ENCODE measurements at regions not wholly inside any gene's neighbourhood (a gene's known extent, or its start where the extent isn't known, plus 50 kb on each side); places are given as distances from the start of the nearest gene placed in this dataset.

DNA sequence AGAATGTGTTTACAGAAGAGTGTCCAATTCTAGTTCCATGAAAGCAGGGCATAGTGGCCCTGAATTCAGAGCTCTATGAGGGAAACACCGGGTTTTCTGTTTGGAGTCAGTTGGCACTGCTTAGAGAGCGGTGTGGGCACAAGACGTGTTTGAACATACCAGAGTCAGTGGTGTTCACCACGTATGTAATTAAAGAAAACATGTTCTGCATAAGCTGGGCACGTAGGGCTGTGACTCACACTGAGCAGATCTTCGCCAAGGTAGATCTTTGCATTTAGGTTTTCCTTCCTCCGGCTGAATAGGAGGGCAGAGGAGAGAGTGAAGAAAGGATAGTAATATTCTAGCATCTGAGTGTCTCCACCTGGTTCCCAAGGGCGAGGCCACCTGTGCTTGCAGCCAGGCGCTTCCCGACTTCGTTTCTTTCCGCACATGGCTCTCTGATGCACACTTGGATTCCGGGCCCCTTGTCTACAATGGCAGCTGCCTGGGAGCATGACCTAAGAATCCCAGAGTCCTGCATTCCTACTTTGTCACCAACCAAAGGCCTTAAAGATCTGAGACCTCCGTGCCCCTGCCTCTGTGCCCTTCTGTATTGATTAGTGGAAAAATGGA is 136.2 kb downstream of the ERMARD start:
- DNase-seq, result no peak

DNA sequence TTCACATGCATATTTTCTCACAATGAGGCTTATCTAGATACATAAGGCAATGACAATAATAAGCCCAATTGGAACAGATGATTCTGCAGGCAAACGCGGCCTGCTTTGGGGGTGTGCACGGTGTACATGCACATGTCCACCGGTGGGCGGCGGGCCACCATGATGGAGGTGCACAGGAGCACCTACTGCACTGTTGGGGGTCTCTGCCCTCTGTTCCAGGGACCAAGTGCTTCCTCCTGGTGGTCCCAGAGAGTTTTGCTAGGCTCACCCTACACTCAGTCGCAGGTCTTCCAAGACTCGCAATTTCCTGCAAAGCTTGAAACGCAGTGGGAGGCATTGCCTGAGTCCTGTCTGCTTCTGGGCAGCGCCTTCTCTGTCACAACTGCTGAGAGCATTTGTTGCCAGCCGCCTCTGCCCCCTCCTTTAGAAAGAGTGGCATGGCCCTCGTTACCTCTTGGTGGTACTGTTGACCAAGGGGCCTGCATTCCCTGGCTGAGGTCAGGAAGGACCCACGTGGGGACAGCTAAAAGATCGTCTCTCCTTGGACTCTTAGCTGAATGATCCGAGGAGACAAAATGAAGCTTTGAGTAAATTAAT is 135.3 kb downstream of the ERMARD start:
- DNase-seq, result no peak

DNA sequence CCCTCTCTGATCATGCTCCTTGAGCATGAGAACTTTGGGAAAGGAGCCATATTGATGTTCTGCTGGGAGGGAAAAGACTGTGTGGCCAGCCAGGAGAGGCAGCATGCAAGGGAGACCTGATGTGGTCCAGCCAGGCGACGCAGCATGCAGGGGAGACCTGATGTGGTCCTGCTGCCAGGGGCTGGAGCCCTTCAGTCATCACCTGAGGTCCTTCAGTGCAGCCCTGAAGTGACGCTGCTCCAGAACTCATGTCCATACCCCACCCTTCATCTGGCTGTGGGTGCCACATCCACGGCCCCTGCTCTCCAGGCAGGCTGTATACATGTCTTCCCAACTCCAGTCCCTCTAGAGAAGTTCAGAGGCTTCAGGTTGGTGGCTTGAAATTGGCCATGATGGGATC is 134.4 kb downstream of the ERMARD start:
- no peak for DNase-seq

GRCh38 chr6:169885131-169885530 is 133.7 kb downstream of the ERMARD start:
- no peak for DNase-seq

DNA sequence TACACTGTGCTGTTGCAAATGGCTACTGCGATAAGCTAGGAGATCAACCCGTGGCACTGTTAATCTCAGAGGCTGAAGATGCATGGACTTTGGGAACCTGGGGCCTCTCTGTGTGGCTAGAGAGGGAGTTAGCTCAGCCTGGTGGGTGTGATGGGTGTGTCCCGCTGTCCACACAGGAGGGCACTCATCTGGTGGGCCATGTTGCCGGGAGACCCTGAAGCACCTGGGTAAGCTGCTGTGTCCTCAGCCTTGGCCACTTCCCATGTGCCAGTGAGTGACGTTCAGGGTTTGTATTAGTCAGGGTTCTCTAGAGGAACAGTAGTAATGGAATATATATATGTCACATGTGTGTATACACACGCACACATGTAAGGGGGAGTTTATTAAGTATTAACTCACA is 132.7 kb downstream of the ERMARD start:
- DNase-seq, result no peak

- no peak for DNase-seq
These were observed 131.9 kb downstream of the ERMARD start for GRCh38 chr6:169883316-169883715.

DNA sequence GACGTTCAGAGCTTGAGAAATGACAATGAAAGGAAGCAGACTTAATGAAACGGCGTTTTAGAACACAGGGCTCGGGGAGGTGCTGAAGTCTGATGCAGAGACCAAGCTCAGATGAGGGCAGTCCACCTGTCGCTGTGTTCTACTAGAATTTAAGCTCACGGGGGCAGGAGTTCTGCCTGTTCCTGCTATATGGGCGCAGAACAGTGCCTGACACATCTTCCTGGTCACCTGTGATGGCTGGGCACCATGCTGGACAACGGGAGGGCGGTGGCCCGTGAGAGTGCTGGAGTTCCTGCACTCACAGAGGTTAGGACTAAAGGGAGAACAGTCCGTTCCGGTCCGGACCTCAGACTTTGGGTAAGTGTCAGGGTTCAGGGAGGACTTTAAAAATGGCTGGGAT is 130.6 kb downstream of the ERMARD start:
- no peak for DNase-seq

DNA sequence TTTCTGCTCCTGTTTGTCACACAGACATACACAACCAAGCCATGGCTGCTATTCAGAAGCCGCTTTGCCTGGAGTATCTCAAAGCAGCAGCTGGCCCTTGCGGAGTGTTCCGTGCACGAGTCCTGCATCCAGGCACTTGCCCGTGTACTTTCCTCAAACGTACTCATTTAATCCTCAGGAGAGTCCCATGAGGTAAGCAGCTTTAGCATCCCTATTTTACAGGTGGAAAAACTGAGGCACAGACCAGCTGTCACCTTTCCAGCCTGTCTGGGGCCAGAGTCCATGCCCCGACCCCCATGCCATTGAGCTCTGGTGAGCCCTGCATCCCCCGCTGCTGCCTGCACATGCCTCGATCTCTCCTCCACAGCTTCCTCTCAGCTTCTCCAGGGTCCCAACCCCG is 130.0 kb downstream of the ERMARD start:
- DNase-seq, result no peak

GRCh38 chr6:169880516-169880915 is 129.1 kb downstream of the ERMARD start:
- DNase-seq, result no peak

- no peak for DNase-seq
These were observed 117.9 kb downstream of the ERMARD start for GRCh38 chr6:169869301-169869700.

DNA sequence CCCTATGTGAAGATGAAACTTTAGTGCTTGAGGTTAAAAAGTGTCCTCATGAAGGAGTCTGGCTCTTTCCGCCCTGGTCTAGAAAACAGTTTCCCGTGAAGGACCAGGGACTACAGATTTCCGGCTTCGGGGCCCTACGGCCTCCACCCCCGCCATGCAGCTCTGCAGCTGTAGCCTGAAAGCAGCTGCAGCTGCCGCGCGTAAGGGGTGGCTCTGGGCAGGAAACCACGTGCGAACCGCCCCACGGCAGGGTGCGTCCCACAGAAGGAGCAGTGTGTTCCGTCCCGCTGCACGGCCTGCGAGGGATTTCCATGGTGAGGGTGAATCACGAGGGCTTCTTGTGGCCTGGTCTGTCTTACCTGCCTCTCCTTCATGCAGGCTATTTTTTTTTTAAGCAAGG is 117.0 kb downstream of the ERMARD start:
- no peak for DNase-seq

- no peak for DNase-seq
These were observed 116.3 kb downstream of the ERMARD start for GRCh38 chr6:169867751-169868191.

DNA sequence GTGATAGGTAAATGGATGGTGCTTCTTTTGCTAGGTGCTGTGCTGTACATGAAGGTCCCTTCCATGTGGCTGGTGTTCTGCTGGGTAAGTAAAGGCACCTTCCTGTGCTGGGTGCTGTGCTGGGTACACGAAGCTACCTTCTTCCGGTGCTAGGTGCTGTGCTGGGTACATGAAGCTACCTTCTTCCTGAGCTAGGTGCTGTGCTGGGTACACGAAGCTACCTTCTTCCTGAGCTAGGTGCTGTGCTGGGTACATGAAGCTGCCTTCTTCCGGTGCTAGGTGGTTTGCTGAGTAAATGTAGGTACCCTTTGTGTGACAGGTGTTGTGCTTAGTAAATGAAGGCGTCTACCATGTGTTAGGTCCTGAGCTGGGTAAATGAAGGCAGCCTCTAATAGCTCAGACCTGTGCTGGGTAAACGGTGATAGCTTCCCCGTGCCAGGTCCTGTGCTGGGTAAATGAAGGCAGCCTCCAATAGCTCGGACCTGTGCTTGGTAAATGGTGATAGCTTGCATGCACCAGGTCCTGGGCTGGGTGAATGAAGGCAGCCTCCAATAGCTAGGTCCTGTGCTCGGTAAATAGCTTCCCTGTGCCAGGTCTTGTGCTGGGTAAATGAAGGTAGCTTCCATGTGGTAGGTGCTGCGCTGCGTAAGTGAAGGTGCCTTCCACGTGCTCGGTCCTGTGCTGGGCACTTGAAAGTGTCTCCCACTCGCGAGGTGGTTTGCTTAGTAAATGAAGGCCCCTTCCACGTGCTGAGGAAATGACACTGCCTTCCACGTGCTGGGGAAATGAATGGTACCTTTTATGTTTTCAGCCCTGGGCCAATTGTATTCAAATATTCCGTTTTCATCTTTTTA is 115.5 kb downstream of the ERMARD start:
- DNase-seq, result no peak

GRCh38 chr6:169866140-169866534 is 114.7 kb downstream of the ERMARD start:
- no peak for DNase-seq

- DNase-seq, result no peak
These were observed 114.1 kb downstream of the ERMARD start for GRCh38 chr6:169865346-169866139.

DNA sequence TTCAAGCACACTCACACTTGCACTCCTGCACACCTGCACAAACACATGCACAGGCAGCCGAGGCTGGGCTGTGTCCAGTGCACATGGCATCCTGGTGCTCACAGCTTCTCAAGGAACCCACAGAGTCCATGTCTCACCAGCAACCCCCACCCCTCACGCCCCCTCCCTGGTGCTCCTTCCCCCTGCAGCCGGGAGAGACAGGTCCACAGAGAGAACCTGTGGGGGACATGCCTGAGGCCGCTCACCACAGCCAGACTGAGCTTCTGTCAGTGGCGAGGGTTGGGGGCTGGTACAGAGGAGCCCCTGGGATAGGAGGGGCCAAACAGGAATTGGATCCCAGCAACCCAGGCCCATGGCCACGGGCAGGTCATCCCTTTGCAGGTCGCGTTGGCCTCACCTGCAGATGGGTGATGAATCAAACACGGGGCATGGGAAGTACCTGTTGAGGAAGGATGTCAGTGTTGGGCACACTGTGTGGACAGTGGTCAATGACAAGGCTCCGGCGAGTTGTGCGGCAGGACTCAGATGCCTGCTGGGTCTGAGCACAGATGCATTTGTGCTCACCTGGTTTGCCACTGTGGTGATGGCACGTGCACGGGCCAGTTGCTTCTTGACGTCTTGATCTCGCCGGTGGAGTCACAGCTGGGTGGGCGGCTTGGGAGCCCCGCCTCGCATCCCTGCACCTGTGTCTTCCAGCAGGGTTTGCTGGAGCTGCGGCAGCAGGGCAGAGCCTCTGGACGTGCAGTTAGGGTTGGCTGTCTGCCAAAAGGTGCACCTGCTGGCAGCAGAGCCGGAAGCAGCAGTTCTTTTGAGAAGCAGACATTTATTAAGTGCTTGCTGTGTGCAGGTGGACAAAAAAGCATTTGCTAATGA is 113.0 kb downstream of the ERMARD start:
- no peak for DNase-seq

- no peak for DNase-seq
These were observed 112.3 kb downstream of the ERMARD start for GRCh38 chr6:169863710-169864109.

- no peak for DNase-seq
These were observed 111.6 kb downstream of the ERMARD start for GRCh38 chr6:169862892-169863525.

DNA sequence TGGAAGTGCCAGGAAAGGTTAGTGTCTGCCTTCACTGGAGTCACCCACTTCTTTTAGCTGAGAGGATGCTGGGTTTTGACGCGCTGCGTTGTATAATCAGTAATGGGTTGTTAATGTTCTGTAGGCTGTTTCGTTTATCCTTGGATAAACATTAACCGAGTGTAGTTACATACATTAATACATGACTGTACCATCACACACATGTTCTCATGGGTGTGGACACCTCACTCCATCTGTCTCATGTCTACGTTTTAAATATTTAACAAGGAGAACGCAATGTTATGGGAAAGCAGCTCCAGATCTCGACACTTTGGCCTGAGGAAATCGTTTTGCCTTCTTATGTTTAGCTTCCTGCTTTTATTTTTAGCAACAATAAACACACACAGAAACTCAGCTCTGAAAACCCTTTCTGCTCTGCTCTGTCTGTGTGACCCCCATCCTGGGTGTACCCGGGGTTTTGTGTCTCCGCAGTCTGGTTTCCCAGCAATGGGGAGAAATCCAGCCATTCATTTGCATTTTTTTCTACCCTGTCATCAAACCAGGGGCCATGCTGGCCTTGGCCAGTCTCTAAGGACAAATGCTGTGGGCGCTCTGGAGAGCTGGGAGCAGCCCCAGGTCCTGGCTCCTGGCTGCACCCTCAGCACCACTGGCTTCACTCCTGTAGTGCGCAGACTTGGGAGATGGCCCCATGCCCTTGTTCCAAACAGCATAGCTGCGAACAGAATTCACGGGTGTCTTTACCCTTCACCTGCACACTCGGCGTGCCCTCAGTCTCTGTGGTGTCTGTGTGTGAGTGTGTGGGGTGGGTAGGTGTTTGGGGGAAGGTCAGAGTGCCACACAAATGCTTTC is 110.8 kb downstream of the ERMARD start:
- DNase-seq, result no peak

DNA sequence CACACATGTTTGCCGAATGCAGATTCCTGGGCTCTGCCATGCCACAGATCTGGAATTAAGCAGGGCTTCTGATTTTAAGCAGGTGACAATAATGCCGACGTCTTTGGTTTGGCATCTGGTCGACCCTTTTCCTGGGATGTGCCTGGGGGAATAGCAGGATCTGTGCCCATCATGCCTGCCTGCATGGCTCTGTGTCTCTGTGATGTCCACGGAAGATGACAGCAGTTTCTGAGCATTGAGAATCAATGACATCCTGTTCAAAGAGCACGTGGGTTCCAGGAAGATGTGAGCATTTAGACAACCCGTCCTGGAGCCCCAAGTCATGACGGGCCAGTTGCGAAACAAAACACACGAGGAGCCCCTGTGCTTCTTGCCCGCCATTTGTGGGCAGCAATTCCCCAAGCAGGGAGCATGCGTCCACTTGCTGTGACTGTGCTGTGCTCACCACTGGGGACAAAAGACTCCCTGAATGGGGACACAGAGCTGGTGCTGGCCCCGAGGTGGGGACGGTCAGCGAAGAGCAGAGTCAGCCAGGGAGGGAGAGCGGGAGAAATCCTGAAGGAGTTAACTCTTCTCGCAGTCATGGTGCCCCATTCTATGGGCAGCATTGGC is 110.1 kb downstream of the ERMARD start:
- DNase-seq, result no peak
